Hepatocyte (in vitro differentiated cells): ENCODE measurements at regions not wholly inside any gene's neighbourhood (a gene's known extent, or its start where the extent isn't known, plus 50 kb on each side); places are given as distances from the start of the nearest gene placed in this dataset.
"Not testable (repeated sequence)": the region's sequence is repeated elsewhere in the genome, so short reads cannot be mapped to it uniquely, and the experiment has no call there.

Experiments used
- CTCF ChIP-seq: fragments of 200-600 bp; sonication (generic); IDR thresholded peaks from 2 replicates; pipeline ENCODE4 v1.5.1; 2016; ENCODE audit warnings: antibody characterized with exemption, mild to moderate bottlenecking; ENCODE audit not compliant: poor library complexity
- EZH2 ChIP-seq: fragments of 200-600 bp; sonication (generic); IDR thresholded peaks from 2 replicates; pipeline ENCODE4 v1.6.1; 2016; ENCODE audit warnings: antibody characterized with exemption, mild to moderate bottlenecking, borderline replicate concordance
- EZH2phosphoT487 ChIP-seq: fragments of 200-600 bp; sonication (generic); IDR thresholded peaks from one replicate; pipeline ENCODE4 v1.6.1; 2018; ENCODE audit warnings: antibody characterized with exemption, mild to moderate bottlenecking, low read depth, moderate library complexity; ENCODE audit not compliant: unreplicated experiment, severe bottlenecking

GRCh38 chr21:9749741-9750230 lies 771.6 kb upstream of the TPTE start:
- TF ChIP-seq EZH2, CTCF, EZH2phosphoT487: not testable (repeated sequence)
